ENCODE measurements at regions not wholly inside any gene's neighbourhood (a gene's known extent, or its start where the extent isn't known, plus 50 kb on each side); places are given as distances from the start of the nearest gene placed in this dataset.

DNA sequence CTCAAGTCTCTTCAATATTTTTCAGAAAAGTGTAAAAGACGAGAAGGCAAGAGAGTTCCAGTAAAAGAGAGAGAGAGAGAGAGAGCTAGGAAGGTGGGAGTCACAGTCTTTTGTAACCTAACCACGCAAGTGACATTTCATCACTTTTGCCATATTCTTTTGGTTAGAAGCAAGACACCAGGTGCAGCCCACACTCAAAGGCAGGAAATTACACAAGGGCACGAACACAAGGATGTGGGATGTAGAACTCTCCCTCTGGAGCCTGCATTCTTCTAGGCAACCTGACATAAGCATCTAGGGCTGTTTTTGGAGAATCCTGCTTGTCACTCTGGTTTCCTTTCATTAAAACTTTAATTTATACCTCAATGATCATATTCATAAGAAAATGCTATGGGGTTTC is 1213.1 kb downstream of the DNAJB9 start:
- Histone ChIP-seq H3K4me1 (ENCODE audit: control insufficient read depth in 1 of 2, insufficient read depth in 2 of 2, low read length in 2 of 2) (no peaks in the 10 kb centered on the region), H3K27me3 (ENCODE audit: control insufficient read depth in 1 of 2, insufficient read depth in 2 of 2, low read length in 2 of 2) (no peaks in the 10 kb centered on the region), H3K9ac (ENCODE audit: low read depth in 1 of 2, low read length in 2 of 2) (no peak overlapping the region), H3K4me3 (ENCODE audit: low read depth in 1 of 2, low read length in 2 of 2) (no peak overlapping the region), H3K27ac (ENCODE audit: low read depth, low read length) (no peak overlapping the region), H3K9me3 (ENCODE audit: control insufficient read depth in 1 of 2, low read length in 2 of 2) (no peaks in the 10 kb centered on the region), H3K36me3 (ENCODE audit: control insufficient read depth in 1 of 2, insufficient read depth in 2 of 2, low read length in 2 of 2) (no peaks in the 10 kb centered on the region)

DNA sequence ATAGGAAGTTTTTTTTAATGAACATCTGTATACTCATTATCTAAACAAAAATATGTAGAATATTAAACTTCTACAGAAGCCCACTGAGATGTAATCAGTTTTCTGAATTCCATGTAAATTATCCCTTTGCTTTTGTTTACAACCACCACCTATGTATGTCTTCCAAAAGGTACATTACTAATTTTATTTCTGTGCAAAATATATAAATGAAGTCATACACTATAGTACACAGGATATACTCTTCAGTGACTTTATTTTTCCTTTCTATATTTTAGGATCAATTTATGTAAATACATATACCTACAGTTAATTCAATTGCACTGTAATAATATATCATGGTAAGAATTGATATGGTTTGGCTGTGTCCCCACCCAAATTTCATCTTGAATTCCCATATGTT is 1236.9 kb downstream of the DNAJB9 start:
- no peak overlapping the region for H3K9ac ChIP-seq (ENCODE audit: low read depth in 1 of 2, low read length in 2 of 2)
- H3K9me3 ChIP-seq (ENCODE audit: control insufficient read depth in 1 of 2, low read length in 2 of 2): no peaks in the 10 kb centered on the region
- H3K4me3 ChIP-seq (ENCODE audit: low read depth in 1 of 2, low read length in 2 of 2): no peak overlapping the region
- no peaks in the 10 kb centered on the region for H3K27me3 ChIP-seq (ENCODE audit: control insufficient read depth in 1 of 2, insufficient read depth in 2 of 2, low read length in 2 of 2)
- H3K27ac ChIP-seq (ENCODE audit: low read depth, low read length): no peak overlapping the region
- H3K36me3 ChIP-seq (ENCODE audit: control insufficient read depth in 1 of 2, insufficient read depth in 2 of 2, low read length in 2 of 2): no peaks in the 10 kb centered on the region
- H3K4me1 ChIP-seq (ENCODE audit: control insufficient read depth in 1 of 2, insufficient read depth in 2 of 2, low read length in 2 of 2): no peaks in the 10 kb centered on the region

DNA sequence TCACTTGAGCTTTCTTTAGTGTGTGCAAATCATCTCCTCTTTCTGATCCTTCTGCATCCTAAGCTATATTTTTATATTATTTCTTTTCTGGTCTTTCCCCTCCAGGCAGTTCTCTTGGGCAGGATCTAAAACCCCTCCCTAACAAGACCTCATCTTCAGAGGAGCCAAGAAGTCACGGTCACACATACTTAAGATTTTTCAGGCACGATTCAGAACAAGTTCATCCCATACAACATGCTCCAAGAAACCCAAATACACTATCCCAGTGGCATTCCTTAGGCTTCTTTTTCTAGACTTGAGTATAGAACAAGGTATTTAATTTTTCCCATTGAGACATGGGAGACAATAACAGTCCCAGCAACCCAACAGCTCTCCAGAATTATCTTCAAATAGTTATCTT is 1251.5 kb downstream of the DNAJB9 start:
- H3K27ac ChIP-seq (ENCODE audit: low read depth, low read length): no peak overlapping the region
- H3K4me1 ChIP-seq (ENCODE audit: control insufficient read depth in 1 of 2, insufficient read depth in 2 of 2, low read length in 2 of 2): no peaks in the 10 kb centered on the region
- H3K9ac ChIP-seq (ENCODE audit: low read depth in 1 of 2, low read length in 2 of 2): no peak overlapping the region
- no peaks in the 10 kb centered on the region for H3K36me3 ChIP-seq (ENCODE audit: control insufficient read depth in 1 of 2, insufficient read depth in 2 of 2, low read length in 2 of 2)
- peaks cover 0 to 11% of the 10 kb centered on the region in 2 donors for H3K9me3 ChIP-seq (ENCODE audit: control insufficient read depth in 1 of 2, low read length in 2 of 2)
- no peak overlapping the region for H3K4me3 ChIP-seq (ENCODE audit: low read depth in 1 of 2, low read length in 2 of 2)
- no peaks in the 10 kb centered on the region for H3K27me3 ChIP-seq (ENCODE audit: control insufficient read depth in 1 of 2, insufficient read depth in 2 of 2, low read length in 2 of 2)

DNA sequence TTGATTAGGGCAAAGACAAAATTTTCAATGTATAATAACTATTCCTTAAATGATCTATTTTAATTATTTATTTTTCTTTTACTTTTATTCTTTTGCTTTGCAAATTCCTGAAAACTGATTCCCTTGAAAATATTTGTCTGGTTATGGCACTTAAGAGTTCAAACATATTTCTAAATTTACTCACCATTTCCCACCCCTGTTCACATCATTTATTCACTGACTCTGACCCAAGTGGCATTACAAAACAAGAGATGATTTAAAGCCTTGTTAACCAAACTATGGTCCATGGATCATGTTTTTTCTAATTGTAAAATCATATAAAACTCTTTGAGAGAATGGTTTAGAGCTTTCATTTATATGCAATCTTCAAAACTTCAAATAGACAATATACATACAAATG is 1256.1 kb upstream of the LRRN3 start:
- no peaks in the 10 kb centered on the region for H3K9me3 ChIP-seq (ENCODE audit: control insufficient read depth in 1 of 2, low read length in 2 of 2)
- no peaks in the 10 kb centered on the region for H3K36me3 ChIP-seq (ENCODE audit: control insufficient read depth in 1 of 2, insufficient read depth in 2 of 2, low read length in 2 of 2)
- no peak overlapping the region for H3K27ac ChIP-seq (ENCODE audit: low read depth, low read length)
- no peaks in the 10 kb centered on the region for H3K27me3 ChIP-seq (ENCODE audit: control insufficient read depth in 1 of 2, insufficient read depth in 2 of 2, low read length in 2 of 2)
- H3K9ac ChIP-seq (ENCODE audit: low read depth in 1 of 2, low read length in 2 of 2): no peak overlapping the region
- no peak overlapping the region for H3K4me3 ChIP-seq (ENCODE audit: low read depth in 1 of 2, low read length in 2 of 2)
- H3K4me1 ChIP-seq (ENCODE audit: control insufficient read depth in 1 of 2, insufficient read depth in 2 of 2, low read length in 2 of 2): no peaks in the 10 kb centered on the region

DNA sequence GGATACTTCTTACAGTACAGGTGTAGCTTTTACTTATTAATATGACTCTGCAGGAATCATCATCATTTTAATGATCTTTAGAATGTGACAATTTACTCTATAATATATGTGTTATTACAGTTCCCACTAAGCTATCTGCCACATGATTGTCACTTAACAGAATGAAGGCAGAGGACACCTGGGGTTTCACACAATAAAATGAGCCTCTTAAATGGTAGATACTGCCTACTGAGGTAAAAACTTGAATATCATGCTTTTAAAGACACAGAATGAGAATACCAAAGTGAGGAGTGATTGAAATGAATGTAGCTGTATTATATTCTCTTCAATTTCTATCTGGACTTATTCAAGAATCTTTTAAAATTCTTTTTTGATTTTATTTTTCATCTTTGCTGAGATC is 1255.3 kb upstream of the LRRN3 start:
- H3K27me3 ChIP-seq (ENCODE audit: control insufficient read depth in 1 of 2, insufficient read depth in 2 of 2, low read length in 2 of 2): no peaks in the 10 kb centered on the region
- H3K9me3 ChIP-seq (ENCODE audit: control insufficient read depth in 1 of 2, low read length in 2 of 2): no peaks in the 10 kb centered on the region
- no peak overlapping the region for H3K4me3 ChIP-seq (ENCODE audit: low read depth in 1 of 2, low read length in 2 of 2)
- H3K36me3 ChIP-seq (ENCODE audit: control insufficient read depth in 1 of 2, insufficient read depth in 2 of 2, low read length in 2 of 2): no peaks in the 10 kb centered on the region
- no peak overlapping the region for H3K9ac ChIP-seq (ENCODE audit: low read depth in 1 of 2, low read length in 2 of 2)
- H3K27ac ChIP-seq (ENCODE audit: low read depth, low read length): no peak overlapping the region
- no peaks in the 10 kb centered on the region for H3K4me1 ChIP-seq (ENCODE audit: control insufficient read depth in 1 of 2, insufficient read depth in 2 of 2, low read length in 2 of 2)

DNA sequence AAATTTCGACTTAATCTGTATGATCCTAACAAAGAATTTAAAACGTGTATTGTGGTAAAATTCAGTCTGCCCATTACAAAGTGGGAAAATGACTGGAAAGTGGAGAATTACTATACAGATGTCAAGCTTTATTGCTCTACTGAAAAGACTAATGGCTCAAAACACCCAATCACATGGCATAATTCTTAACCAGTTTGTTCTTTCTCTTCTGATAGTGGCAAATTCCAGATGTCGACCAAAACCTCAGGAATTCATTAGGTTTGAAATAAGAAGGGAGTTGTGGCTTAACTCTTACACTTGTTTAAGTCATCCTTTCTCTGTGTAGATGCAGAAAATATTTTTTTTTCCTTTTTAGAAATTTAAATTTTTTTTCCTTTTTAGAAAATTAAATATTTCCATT is 1254.9 kb upstream of the LRRN3 start:
- no peak overlapping the region for H3K4me3 ChIP-seq (ENCODE audit: low read depth in 1 of 2, low read length in 2 of 2)
- H3K27me3 ChIP-seq (ENCODE audit: control insufficient read depth in 1 of 2, insufficient read depth in 2 of 2, low read length in 2 of 2): no peaks in the 10 kb centered on the region
- no peaks in the 10 kb centered on the region for H3K36me3 ChIP-seq (ENCODE audit: control insufficient read depth in 1 of 2, insufficient read depth in 2 of 2, low read length in 2 of 2)
- no peak overlapping the region for H3K27ac ChIP-seq (ENCODE audit: low read depth, low read length)
- no peaks in the 10 kb centered on the region for H3K4me1 ChIP-seq (ENCODE audit: control insufficient read depth in 1 of 2, insufficient read depth in 2 of 2, low read length in 2 of 2)
- no peaks in the 10 kb centered on the region for H3K9me3 ChIP-seq (ENCODE audit: control insufficient read depth in 1 of 2, low read length in 2 of 2)
- H3K9ac ChIP-seq (ENCODE audit: low read depth in 1 of 2, low read length in 2 of 2): no peak overlapping the region

DNA sequence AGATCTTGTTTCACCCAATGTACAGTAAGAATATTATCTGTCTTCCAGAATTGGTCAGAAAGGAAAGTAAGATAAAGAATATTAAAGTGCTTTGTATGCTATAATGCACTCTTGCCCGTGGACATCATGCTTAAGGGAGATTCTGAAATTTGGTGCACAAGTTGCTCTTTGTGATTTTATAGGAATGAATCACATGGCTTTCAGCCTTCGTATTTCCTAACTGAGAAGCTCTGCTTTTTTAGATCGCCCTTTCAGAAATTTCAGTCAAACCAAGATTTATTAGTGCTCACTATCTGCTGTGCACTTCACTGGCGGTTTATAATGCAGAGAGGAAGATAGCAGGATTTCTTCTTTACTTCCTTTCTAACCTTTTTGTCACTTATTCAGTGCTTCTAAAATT is 1248.5 kb upstream of the LRRN3 start:
- H3K27ac ChIP-seq (ENCODE audit: low read depth, low read length): no peak overlapping the region
- no peaks in the 10 kb centered on the region for H3K36me3 ChIP-seq (ENCODE audit: control insufficient read depth in 1 of 2, insufficient read depth in 2 of 2, low read length in 2 of 2)
- no peak overlapping the region for H3K9ac ChIP-seq (ENCODE audit: low read depth in 1 of 2, low read length in 2 of 2)
- no peaks in the 10 kb centered on the region for H3K4me1 ChIP-seq (ENCODE audit: control insufficient read depth in 1 of 2, insufficient read depth in 2 of 2, low read length in 2 of 2)
- H3K27me3 ChIP-seq (ENCODE audit: control insufficient read depth in 1 of 2, insufficient read depth in 2 of 2, low read length in 2 of 2): no peaks in the 10 kb centered on the region
- H3K4me3 ChIP-seq (ENCODE audit: low read depth in 1 of 2, low read length in 2 of 2): no peak overlapping the region
- no peaks in the 10 kb centered on the region for H3K9me3 ChIP-seq (ENCODE audit: control insufficient read depth in 1 of 2, low read length in 2 of 2)

DNA sequence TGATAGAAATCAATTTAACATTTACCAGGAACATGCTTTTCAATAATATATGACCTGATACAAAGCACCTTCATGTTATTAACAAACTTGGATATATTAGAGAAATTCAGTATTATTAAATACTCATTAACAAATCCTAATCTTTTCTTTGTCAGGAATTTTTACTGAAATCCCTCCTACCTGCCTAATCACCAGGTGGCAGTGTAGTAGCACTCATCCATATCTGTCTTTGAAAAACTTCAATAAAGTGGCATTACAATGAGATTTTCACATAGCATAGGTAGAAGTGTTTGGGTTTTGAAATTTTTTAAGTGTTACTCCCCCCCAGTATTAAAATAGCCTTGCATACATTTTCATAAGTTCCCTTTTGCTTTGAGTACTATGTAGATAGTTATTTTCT is 1246.6 kb upstream of the LRRN3 start:
- no peaks in the 10 kb centered on the region for H3K27me3 ChIP-seq (ENCODE audit: control insufficient read depth in 1 of 2, insufficient read depth in 2 of 2, low read length in 2 of 2)
- H3K27ac ChIP-seq (ENCODE audit: low read depth, low read length): no peak overlapping the region
- H3K4me1 ChIP-seq (ENCODE audit: control insufficient read depth in 1 of 2, insufficient read depth in 2 of 2, low read length in 2 of 2): no peaks in the 10 kb centered on the region
- no peaks in the 10 kb centered on the region for H3K9me3 ChIP-seq (ENCODE audit: control insufficient read depth in 1 of 2, low read length in 2 of 2)
- no peak overlapping the region for H3K4me3 ChIP-seq (ENCODE audit: low read depth in 1 of 2, low read length in 2 of 2)
- no peak overlapping the region for H3K9ac ChIP-seq (ENCODE audit: low read depth in 1 of 2, low read length in 2 of 2)
- H3K36me3 ChIP-seq (ENCODE audit: control insufficient read depth in 1 of 2, insufficient read depth in 2 of 2, low read length in 2 of 2): no peaks in the 10 kb centered on the region

DNA sequence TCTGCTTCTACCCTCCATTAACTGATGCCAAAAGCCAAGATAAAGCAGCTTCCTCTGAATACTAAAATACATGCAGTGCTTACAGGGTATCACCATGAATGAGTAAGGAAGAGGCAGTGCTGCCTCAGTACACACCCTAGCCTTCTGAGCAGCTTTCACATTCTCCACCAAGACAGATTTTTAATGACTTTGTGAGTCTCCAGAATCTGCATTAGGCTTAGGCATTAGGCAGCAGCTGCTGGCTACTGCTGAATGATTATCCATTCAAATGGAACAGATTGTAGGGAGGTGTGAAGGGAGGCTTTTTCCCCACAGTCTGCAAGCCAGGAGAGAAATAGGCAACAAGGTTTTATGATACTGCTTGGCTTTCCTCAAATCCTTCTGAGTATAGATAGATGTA is 1226.7 kb upstream of the LRRN3 start:
- no peaks in the 10 kb centered on the region for H3K27me3 ChIP-seq (ENCODE audit: control insufficient read depth in 1 of 2, insufficient read depth in 2 of 2, low read length in 2 of 2)
- no peaks in the 10 kb centered on the region for H3K36me3 ChIP-seq (ENCODE audit: control insufficient read depth in 1 of 2, insufficient read depth in 2 of 2, low read length in 2 of 2)
- H3K9ac ChIP-seq (ENCODE audit: low read depth in 1 of 2, low read length in 2 of 2): no peak overlapping the region
- no peaks in the 10 kb centered on the region for H3K4me1 ChIP-seq (ENCODE audit: control insufficient read depth in 1 of 2, insufficient read depth in 2 of 2, low read length in 2 of 2)
- no peak overlapping the region for H3K4me3 ChIP-seq (ENCODE audit: low read depth in 1 of 2, low read length in 2 of 2)
- no peaks in the 10 kb centered on the region for H3K9me3 ChIP-seq (ENCODE audit: control insufficient read depth in 1 of 2, low read length in 2 of 2)
- H3K27ac ChIP-seq (ENCODE audit: low read depth, low read length): no peak overlapping the region

DNA sequence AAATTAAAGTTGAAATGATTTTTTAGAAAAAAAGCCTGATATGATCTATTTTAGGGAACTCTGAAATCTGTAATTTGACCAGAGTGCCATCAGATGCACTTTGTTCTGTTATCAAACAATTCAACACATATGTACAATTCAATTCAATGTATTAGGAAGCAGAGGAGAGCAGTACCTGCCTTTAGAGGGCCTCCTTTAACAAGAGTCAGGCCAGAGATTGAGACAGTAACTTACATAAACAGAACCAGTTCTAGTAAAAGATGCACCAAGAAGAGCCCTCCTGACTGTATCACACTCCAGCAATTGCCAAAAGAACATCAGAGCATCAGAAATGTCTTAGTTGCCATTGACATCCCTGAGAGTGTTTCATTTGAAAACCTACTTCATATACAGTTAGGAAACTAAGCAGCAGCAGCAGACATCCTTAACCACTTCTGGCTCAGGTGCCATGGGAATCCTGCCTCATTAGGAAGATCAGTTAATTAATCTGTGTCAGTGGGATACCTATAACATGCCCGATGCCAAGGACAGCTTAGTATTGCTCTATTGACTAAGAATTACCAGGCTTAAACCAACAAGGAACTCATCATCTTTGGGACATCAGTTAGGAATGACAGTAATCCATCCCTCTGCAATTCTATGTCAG is 1222.6 kb upstream of the LRRN3 start:
- Histone ChIP-seq H3K4me3 (ENCODE audit: low read depth in 1 of 2, low read length in 2 of 2) (no peak overlapping the region), H3K9ac (ENCODE audit: low read depth in 1 of 2, low read length in 2 of 2) (no peak overlapping the region), H3K27me3 (ENCODE audit: control insufficient read depth in 1 of 2, insufficient read depth in 2 of 2, low read length in 2 of 2) (no peaks in the 10 kb centered on the region), H3K4me1 (ENCODE audit: control insufficient read depth in 1 of 2, insufficient read depth in 2 of 2, low read length in 2 of 2) (no peaks in the 10 kb centered on the region), H3K36me3 (ENCODE audit: control insufficient read depth in 1 of 2, insufficient read depth in 2 of 2, low read length in 2 of 2) (no peaks in the 10 kb centered on the region), H3K9me3 (ENCODE audit: control insufficient read depth in 1 of 2, low read length in 2 of 2) (no peaks in the 10 kb centered on the region), H3K27ac (ENCODE audit: low read depth, low read length) (no peak overlapping the region)

DNA sequence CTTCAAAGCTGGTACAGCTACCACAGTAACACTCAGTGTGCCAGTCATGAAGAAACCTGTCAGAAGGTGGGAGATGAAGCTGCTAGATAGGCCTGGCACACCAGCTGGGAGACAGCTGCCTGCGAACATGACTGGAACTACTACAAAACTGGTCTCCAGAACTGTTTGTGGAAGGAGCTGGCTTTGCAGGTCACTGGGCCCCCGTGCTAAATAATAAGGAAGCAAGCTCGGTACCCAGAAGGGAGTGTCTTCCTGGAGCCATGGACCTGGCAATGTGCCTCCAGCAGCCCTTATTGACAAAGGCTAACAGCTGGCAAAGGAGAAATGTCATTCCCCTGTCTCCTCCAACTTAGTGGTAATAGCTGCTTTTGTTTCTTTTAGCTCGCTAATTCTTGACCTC is 1217.6 kb upstream of the LRRN3 start:
- Histone ChIP-seq H3K4me3 (ENCODE audit: low read depth in 1 of 2, low read length in 2 of 2) (no peak overlapping the region), H3K9me3 (ENCODE audit: control insufficient read depth in 1 of 2, low read length in 2 of 2) (no peaks in the 10 kb centered on the region), H3K27ac (ENCODE audit: low read depth, low read length) (no peak overlapping the region), H3K27me3 (ENCODE audit: control insufficient read depth in 1 of 2, insufficient read depth in 2 of 2, low read length in 2 of 2) (no peaks in the 10 kb centered on the region), H3K4me1 (ENCODE audit: control insufficient read depth in 1 of 2, insufficient read depth in 2 of 2, low read length in 2 of 2) (no peaks in the 10 kb centered on the region), H3K36me3 (ENCODE audit: control insufficient read depth in 1 of 2, insufficient read depth in 2 of 2, low read length in 2 of 2) (no peaks in the 10 kb centered on the region), H3K9ac (ENCODE audit: low read depth in 1 of 2, low read length in 2 of 2) (no peak overlapping the region)

Measured in duodenal mucosa (tissue), 2 donors.